HFFc6 (cell line): ENCODE measurements at regions not wholly inside any gene's neighbourhood (a gene's known extent, or its start where the extent isn't known, plus 50 kb on each side); places are given as distances from the start of the nearest gene placed in this dataset.
"Not testable (repeated sequence)": the region's sequence is repeated elsewhere in the genome, so short reads cannot be mapped to it uniquely, and the experiment has no call there.

Experiments
- DNase-seq: peaks from one replicate; pipeline ENCODE4 v3.0.0-alpha.2; 2018
- H3K27ac Mint-ChIP-seq: 2 replicates; pipeline ENCODE4 v1.8.0; 2020; ENCODE audit warnings: mild to moderate bottlenecking, mixed read lengths
- H3K27me3 Mint-ChIP-seq: 2 replicates; pipeline ENCODE4 v1.8.0; 2021; ENCODE audit warnings: mild to moderate bottlenecking, moderate library complexity, mixed read lengths; ENCODE audit not compliant: insufficient read depth
- H3K36me3 Mint-ChIP-seq: 2 replicates; pipeline ENCODE4 v1.8.0; 2021; ENCODE audit warnings: low read depth, mixed read lengths
- H3K4me1 Mint-ChIP-seq: 2 replicates; pipeline ENCODE4 v1.8.0; 2020; ENCODE audit warnings: low read depth, mixed read lengths
- H3K4me3 Mint-ChIP-seq: 2 replicates; pipeline ENCODE4 v1.8.0; 2020; ENCODE audit warnings: mild to moderate bottlenecking, moderate library complexity, mixed read lengths
- H3K9me3 Mint-ChIP-seq: 2 replicates; pipeline ENCODE4 v1.8.0; 2020; ENCODE audit warnings: mild to moderate bottlenecking, mixed read lengths
- TF ChIP-seq, protein P1 (sequence below): fragments of 200-600 bp; sonication (generic); IDR thresholded peaks from 2 replicates; pipeline ENCODE4 v1.5.0; 2021; ENCODE audit warnings: antibody characterized with exemption, mild to moderate bottlenecking

- no peaks in the 10 kb centered on the region for H3K27me3 Mint-ChIP-seq
- TF ChIP-seq, protein P1, sequence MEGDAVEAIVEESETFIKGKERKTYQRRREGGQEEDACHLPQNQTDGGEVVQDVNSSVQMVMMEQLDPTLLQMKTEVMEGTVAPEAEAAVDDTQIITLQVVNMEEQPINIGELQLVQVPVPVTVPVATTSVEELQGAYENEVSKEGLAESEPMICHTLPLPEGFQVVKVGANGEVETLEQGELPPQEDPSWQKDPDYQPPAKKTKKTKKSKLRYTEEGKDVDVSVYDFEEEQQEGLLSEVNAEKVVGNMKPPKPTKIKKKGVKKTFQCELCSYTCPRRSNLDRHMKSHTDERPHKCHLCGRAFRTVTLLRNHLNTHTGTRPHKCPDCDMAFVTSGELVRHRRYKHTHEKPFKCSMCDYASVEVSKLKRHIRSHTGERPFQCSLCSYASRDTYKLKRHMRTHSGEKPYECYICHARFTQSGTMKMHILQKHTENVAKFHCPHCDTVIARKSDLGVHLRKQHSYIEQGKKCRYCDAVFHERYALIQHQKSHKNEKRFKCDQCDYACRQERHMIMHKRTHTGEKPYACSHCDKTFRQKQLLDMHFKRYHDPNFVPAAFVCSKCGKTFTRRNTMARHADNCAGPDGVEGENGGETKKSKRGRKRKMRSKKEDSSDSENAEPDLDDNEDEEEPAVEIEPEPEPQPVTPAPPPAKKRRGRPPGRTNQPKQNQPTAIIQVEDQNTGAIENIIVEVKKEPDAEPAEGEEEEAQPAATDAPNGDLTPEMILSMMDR, result no peak
- H3K27ac Mint-ChIP-seq, result no peak overlapping the region
- no peak overlapping the region for H3K4me3 Mint-ChIP-seq
- H3K36me3 Mint-ChIP-seq, result no peaks in the 10 kb centered on the region
- H3K9me3 Mint-ChIP-seq, result peaks cover 31% of the 10 kb centered on the region
- H3K4me1 Mint-ChIP-seq, result no peaks in the 10 kb centered on the region
- no peak for DNase-seq
Observed at GRCh38 chr3:182327196-182327681, 466.1 kb upstream of the ATP11B start.

- no peaks in the 10 kb centered on the region for H3K4me1 Mint-ChIP-seq
- no peaks in the 10 kb centered on the region for H3K27me3 Mint-ChIP-seq
- H3K9me3 Mint-ChIP-seq, result peaks cover 39% of the 10 kb centered on the region
- H3K36me3 Mint-ChIP-seq, result no peaks in the 10 kb centered on the region
- no peak for DNase-seq
- no peak overlapping the region for H3K4me3 Mint-ChIP-seq
- no peak overlapping the region for H3K27ac Mint-ChIP-seq
- TF ChIP-seq, protein P1, result no peak
Observed at GRCh38 chr3:182330646-182331045, 462.7 kb upstream of the ATP11B start.

GRCh38 chr3:182331341-182331740, 462.0 kb upstream of the ATP11B start:
- Mint-ChIP-seq H3K27ac (no peak overlapping the region), H3K4me3 (no peak overlapping the region), H3K36me3 (no peaks in the 10 kb centered on the region), H3K4me1 (no peaks in the 10 kb centered on the region), H3K27me3 (no peaks in the 10 kb centered on the region), H3K9me3 (peaks cover 36% of the 10 kb centered on the region)
- TF ChIP-seq, protein P1, result no peak
- DNase-seq, result no peak

GRCh38 chr3:182342252-182342651, 451.1 kb upstream of the ATP11B start:
- TF ChIP-seq, protein P1, result no peak
- Mint-ChIP-seq H3K4me1 (no peaks in the 10 kb centered on the region), H3K27ac (no peak overlapping the region), H3K36me3 (no peaks in the 10 kb centered on the region), H3K4me3 (no peak overlapping the region), H3K9me3 (peaks cover 62% of the 10 kb centered on the region), H3K27me3 (no peaks in the 10 kb centered on the region)
- no peak for DNase-seq

- H3K27me3 Mint-ChIP-seq, H3K4me1 Mint-ChIP-seq, H3K4me3 Mint-ChIP-seq, DNase-seq, H3K36me3 Mint-ChIP-seq, H3K27ac Mint-ChIP-seq: not testable (repeated sequence)
- peaks cover 62% of the 10 kb centered on the region for H3K9me3 Mint-ChIP-seq
Observed at GRCh38 chr3:182344026-182344425, 449.3 kb upstream of the ATP11B start.

- Mint-ChIP-seq H3K9me3 (peaks cover 36% of the 10 kb centered on the region), H3K27ac (no peak overlapping the region), H3K36me3 (no peaks in the 10 kb centered on the region), H3K4me1 (no peaks in the 10 kb centered on the region), H3K4me3 (no peak overlapping the region), H3K27me3 (no peaks in the 10 kb centered on the region)
- TF ChIP-seq, protein P1, result no peak
- DNase-seq, result no peak
Observed at GRCh38 chr3:182349051-182349450, 444.3 kb upstream of the ATP11B start.
